GF-D8 (cell line): ENCODE measurements at regions not wholly inside any gene's neighbourhood (a gene's known extent, or its start where the extent isn't known, plus 50 kb on each side); places are given as distances from the start of the nearest gene placed in this dataset.

Source experiments
- DNase-seq: peaks from one replicate; lab custom pipeline; 2025; lab: John Stamatoyannopoulos, UW

DNA sequence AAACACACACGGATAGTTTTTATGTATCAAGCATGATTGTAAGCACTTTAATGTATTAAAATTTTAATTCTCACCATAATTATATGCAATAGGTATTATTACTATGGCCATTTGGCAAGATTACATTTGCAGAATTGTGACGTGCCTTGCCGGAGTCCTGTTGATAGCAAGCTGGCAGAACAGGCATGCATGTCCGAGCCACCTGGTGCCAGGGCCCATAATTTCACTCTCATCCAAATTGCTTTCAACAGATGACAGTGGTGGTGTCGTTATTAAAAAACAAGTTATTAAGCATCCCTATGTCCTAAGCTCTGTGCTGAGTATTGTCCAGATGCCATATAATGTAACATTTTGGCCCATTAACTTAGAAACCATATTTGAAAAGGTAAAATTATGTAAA lies 374.3 kb downstream of the FOXO1 start:
- no peak for DNase-seq

DNA sequence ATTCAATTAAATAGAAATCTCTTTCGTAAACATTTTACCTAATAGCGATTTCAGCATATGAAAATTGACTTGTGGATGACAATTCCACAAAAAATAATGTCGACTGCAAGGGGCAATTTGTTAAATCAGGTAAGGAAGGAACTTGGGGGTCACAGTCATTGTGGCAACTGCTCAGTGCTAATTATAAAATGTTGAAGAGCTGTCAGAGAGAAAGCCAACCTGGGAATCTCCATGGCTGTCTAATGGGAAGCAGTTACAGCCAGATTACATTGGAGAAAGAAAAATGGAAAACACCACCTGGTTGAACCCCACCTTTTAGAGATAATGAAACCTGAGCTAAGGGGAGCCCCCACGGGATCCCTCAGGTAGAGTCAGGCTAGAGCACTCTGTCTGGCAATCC lies 373.9 kb downstream of the FOXO1 start:
- DNase-seq: no peak

DNA sequence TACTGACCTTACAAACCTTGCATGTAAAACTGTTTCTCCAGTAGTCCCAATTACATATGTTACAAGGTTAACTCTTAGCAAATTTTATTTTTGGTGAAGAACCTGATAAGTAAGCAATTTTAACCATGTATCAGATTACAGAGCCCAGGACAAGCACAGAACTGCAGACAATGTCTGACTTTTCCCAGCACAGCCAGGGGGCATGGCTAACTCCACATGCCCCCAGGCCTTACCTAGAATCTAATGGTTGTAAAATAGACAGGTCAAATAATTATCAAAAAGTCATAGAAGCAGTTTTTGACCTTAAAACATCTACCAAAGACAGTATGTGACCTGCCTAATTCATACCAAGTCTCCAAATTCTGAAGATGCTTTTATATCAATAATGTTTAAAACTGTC lies 364.1 kb downstream of the FOXO1 start:
- DNase-seq: no peak

DNA sequence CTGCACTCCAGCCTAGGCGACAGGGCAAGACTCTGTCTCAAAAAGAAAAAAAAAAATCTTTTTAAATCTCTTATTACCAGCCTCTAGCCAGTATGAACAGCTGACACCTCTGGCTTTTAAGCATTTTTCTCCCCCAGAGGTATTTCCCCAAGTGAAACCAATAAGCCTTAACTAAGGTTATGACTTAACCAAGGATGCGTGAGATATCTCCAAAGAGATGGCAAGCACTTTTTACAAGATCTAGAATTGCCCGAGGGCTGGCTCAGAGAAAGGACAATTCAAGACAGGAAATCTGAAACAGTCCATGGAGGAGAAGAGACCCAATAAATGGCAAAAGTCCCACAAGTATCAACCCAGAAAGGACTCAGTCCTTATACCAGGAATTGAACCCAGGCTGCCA lies 362.1 kb downstream of the FOXO1 start:
- DNase-seq: no peak

DNA sequence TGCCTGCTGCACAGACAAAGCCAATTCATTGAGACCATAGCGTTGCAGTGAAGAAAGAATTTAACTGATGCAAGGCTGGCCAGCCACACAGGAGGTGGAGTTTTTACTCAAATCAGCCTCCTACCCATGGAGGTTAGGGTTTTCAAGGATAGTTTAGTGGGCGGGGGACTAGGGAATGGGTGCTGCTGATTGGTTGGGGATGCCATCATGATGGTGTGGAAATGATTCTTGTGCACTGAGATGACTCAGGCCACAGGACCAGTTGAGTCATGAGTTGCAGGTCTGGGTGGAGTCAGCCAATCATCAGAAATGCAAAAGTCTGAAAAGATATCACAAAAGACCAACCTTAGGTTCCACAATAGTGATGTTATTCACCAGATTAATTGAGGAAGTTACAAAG lies 359.6 kb downstream of the FOXO1 start:
- DNase-seq: no peak

DNA sequence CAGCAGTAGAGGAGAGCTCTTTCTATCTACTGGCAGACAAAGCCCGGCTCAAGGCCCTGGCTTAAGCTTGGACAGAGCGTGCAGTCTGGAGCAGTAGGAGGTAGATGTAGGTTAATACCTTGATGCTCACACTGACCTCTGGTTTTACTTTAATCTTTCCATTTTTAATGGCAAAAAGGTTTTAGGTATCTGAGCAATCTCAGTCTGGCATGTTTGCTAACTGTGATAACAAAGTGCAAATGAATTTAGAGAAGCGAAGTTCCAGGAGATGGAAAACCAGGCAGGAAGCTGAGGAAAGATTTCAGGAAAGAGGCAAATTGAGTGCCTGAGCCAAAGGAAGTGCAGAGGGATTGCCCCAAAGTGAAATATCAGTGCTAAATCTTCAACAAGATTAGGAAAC lies 356.6 kb downstream of the FOXO1 start:
- DNase-seq: no peak

DNA sequence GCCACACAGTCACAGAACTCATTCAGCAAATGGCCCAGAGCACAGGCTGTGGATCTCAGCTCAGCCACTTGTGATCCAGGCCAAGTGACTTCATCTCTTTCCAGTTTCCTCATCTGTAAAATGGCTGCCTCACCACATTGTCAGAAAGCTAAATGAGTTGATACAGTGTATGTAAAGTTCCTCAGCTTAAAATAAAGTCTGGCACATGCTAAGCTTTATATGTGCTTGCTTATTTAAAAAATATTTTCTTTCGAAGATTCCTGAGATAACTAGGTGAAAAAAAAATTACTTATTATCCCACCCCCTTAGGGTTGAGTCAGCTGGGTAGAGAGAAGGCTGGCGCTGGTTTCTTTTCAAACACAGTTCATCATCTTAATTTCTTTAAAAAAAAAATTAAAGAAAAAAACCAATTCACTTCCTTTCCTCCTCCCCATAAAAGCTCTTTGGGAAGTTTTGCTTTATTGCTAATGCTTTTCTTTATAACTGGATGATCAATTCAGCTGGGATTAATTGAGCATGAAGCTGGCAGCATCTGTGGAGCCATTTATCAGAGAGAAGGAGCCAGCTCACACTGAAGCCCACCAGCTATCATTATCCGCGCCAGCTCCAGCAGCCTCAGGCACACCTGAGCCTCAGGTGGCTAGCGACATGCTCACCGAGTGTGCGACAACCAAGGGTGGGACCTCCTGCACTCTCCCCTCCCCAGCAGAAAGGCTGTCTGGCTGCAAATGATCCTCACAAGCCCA lies 354.9 kb downstream of the FOXO1 start:
- DNase-seq: no peak

DNA sequence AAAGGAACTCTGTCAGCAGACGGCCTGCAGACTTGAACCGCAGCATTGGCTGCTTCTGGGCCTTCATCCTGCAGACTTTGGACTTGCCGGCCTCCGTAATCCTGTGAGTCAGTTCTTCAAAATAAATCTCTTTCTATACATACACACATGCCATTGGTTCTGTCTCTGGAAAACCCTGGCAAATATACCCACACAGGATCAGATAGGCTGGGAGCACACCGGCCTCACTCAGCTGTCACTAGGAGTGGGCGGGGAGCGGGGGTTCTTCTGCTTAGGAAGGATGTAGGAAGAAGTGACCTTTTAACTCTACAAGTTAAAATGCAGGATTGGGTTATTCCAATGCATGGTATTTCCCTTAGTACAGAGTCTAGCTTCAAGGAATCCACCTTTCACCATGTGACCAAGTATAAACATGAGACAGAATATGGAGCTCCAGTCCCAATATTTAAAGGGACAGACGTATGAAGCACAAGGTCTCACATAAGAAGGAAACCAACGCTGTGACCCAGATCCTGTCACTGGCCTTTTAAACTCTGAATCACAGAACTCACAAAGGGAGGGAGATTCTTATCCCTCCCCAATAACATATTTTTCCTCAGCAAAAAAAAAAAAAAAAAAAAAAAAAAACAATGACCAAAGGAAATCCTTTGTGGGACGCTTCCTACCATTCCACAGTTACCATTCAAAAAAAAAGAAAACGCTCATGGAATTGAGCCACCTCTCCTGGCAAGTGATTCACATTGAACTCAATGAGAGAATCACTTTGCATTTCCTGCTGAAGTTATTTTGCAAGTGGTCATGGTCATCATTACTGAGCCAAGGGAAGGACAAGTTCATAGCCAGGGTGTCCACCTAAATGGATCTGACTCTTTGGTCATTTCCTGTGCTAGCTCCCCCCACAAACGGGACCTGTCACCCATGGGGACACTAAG lies 352.9 kb downstream of the FOXO1 start:
- DNase-seq: no peak

DNA sequence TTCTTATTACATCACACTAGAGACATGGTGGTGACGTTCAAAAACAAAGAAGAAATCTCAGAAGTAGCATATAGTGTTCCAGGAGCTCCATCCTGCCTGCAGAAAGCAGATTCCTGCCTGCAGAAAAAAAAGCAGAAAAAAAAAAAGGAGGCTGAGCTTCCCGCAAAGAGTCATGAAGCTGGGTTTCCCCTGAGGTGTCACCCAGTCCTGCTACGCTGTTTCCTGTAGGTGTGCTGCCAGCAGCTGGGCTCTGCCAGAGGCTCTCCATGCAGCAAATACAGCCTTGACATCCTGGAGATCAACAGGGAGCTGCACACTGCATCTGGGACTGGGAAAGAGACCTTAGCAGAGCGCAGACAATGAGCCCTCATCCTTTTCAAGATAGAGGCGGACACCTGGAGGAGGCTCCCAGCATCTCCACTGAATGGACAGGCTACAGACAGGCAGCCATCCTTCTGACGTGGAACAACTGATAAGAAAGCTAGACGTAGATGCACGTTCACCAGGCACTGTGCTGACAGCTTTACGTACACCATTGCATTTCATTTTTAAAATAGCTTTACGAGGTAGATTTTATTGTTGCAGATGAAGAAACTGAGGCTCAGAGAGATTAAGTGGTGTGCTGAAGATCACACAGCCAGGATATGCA lies 350.9 kb downstream of the FOXO1 start:
- no peak for DNase-seq

DNA sequence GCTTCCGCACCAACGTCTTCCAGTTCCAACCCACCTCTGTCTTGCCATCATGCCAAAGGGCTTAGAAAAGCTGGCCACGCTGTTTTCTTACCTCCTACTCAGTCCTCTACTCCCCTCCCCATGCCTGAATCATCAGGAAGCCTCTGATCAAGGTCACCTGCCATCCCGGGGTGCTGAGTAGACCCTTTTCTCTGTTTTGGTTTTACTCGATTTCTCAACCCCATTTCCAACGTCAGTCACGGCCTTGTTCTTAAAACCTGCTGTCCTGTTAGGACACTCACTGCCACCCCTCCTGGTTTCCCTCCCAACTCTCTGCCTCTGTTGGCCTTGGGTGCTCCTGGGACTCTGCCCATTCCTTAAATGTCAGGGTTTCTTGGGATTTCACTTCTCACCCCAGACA lies 350.1 kb downstream of the FOXO1 start:
- no peak for DNase-seq

DNA sequence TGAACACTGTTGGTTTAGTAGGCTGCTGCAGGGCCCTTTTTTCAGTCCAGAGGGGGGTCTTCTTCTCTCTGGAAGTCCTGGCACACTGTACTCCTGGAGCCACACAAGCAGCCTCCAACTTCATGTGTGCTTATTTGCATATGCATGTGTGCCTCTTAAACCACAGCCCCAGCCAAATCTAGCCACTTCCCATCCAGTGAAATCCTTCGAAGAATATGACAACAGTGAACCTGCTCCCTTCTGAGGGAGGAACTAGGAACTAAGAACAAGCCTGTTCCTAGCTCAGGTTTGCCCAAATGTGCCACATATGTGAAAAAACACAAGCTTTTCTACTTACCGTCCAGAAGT lies 348.5 kb downstream of the FOXO1 start:
- no peak for DNase-seq

DNA sequence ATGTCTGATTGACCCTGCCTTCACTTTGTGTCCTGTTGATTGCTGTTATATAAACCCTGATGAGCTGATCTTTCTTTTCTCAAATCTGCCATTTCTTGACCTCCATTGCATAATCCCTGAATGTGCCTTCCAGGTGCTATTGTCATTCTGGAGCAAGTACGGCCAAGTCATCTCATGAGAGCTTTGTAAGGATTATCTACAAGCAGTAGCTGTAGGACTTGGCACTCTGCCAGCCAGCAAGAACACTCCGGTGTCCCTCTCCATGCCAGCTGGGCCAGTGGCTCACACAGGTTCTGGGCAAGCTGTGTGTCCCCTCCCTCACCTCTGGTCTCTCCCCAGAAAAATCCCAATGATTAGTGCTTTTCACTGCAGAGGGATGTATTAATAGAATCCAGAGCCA lies 348.1 kb downstream of the FOXO1 start:
- DNase-seq: no peak

DNA sequence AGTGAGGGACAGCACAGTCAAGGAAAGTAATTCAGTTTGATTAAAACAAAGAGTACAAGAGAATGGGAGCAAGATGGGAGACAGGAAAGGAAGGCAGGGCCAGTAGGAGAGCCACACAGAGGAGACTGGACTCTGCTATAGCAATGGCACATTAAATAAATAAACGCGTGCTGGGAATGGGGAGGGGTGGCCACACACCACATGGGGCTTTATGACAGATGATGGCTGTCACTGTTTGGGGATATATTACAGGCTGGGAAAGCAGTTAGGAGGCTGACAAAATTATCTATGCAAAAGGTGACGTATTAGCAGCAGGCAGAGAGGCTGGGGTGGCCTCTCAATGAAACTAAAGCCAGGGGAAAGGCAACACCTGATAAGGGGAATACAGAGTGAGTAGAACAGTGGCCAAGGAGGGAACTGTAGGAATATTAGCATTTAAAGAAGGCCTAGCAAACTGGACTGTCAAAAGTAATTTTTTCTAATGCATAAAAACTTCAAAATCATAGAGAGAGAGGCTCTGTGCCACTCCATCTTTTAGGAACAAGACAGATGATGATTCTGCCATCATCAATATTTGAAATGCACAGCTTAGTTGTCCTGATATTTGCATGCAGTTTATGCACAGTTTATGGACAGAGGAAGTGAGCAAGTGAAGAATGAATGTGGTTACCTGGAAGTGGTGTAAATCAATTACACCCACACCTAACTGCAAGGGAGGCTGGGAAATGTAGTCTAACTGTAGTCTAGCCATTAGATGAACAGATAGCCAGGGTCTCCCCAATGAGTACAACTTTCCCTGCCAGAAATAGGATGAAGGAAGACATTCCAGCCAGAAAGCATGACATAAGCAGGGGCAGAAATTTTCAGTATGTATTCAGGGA lies 346.5 kb downstream of the FOXO1 start:
- no peak for DNase-seq

DNA sequence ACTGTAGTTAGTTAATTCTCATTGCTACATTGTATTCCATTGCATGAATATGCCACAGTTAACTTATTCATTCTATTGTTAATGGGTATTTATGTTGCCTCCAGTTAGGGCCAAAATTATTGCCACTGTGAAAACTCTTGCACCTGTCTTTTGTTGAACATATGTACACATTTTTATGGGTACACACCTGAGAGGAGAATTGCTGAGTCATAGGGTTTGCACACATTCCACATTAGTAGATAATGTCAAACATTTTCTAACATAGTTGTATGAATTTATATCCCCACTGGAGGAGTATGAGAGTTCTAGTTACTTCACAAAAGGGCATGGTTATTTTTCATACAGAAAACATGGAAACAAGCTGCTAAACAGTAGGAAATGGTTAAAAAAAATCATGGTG lies 338.4 kb downstream of the FOXO1 start:
- DNase-seq: no peak

DNA sequence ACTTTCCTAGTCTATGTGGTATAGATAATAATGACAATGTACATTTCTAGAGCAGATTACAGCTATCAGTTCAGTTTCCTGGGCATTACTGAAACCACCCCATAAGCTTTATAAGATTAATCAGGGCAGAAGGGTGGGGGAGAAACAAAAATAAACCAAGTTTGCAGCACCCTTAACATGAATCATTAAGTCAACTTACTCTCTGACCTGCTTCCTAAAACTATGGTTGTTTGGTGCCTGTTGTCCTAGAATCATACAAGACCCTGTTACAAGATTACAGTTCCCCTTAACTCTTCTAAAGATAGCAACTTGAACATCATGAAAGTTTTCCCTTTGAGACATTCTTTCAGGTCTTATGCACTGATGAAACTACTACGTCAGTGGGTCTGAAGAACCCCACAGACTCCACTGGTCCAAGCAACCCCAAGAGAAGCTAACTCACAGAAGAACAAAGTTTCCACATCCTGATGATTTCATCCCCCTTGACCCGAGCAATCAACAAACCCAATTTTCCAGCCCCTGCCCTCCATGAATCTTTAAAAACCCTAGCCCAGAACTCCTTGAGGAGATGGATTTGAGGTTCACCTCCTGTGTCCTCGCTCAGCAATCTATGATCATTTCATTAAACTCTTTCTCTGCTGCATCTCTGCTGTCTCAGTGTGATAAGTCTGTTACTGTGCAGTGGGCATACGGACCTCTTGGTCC lies 336.5 kb downstream of the FOXO1 start:
- DNase-seq: no peak

DNA sequence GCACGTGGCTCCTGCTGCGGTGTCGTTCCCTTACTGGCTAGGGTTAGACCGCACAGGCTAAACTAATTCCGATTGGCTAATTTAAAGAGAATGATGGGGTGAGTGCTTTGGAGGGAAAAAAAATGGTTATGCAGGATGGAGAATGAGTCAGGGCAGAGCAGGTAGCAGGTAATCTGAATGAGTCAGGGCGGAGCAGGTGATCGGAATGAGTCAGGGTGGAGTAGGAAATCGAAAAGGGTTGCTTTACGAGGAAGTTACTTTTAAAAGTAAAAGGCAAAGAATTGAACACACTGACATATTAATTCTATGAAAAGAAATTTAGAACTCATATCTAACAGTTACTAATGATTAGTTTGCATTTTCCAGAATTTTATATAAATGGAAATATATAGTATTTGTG lies 335.5 kb downstream of the FOXO1 start:
- DNase-seq: no peak

DNA sequence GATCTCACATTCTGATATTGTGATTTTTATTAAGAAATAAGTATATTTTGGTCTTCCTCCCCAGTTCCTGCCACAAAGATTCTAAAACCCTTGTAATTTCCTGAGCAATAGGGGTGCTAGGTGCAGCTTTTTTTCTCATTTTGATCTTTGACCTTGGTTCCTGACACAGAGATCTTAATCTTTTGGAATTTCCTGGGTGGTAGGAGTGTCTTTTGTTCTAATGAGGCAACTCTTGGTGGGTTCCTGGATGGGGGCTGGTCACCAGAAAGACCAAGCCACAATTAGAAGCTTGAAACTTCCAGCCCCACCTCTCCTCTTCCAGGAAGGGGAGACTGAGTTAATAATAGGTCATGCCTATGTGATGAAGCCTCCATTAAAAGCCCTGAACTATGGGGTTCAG lies 334.6 kb downstream of the FOXO1 start:
- peak; percentile 42 for DNase-seq

DNA sequence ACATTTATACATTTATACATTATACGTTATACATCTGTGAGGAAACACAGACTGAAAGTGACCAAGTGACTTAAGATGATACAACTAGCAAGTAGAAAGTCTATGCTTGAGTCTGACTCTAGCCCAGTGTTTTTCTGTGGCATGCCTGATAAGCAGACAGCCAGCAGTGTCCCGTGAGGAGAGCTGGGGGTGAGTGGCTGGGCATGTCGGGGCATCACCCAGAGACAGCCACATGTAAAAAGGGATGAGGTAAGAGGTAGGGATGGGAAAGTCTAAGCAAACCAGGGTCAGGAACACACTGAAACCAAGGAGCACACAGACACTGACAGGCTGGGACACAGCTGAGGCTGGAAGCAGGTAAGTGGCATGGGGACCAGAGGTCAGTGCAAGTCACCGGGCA lies 333.2 kb downstream of the FOXO1 start:
- DNase-seq: no peak

DNA sequence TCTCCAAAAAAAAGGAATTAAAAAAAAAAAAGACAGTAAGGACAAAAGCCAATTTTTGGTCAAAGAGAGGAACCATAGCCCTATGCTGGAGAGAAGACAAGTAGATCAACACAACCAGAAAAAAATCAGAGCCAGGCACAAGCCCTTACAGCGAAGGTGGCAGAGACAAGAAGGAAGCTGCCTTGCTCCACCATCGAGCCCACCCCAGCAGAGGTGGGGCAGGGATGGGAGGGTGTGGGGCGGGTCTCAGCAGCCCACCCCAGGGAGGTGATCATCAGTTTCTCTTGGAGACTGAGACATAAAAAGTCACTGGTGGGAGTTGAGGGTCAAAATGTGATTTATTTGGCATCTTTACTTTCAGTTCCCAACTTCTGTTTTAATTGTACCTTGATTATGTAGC lies 332.4 kb downstream of the FOXO1 start:
- DNase-seq: no peak

DNA sequence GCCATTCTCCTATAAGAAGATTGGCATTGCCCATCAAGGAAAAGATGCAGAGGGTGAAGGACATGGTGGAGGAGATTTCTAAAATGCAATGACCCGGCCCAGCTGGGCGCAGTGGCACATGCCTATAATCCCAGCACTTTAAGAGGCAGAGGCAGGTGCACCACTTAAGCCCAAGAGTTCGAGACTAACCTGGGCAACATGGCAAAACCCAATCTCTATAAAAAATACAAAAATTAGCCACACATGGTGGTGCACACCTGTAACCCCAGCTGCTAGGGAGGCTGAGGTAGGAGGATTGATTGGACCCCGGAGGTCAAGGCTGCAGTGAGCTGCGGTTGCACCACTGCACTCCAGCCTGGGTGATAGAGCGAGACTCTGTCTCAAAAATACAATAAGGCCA lies 331.8 kb downstream of the FOXO1 start:
- DNase-seq: no peak
